Peyer's patch (tissue), 4 donors: ENCODE measurements at regions not wholly inside any gene's neighbourhood (a gene's known extent, or its start where the extent isn't known, plus 50 kb on each side); places are given as distances from the start of the nearest gene placed in this dataset.

Experiments
- CTCF ChIP-seq, 6 experiments: fragments of 450-650 bp in 4 of 6; fragments of 200-600 bp in 2 of 6; sonication (generic) in 1 of 6; IDR thresholded peaks; one replicate each; pipeline ENCODE4 v1.5.1; 2017 to 2019; ENCODE audit warnings: antibody characterized with exemption in 6 of 6, mild to moderate bottlenecking in 3 of 6, moderate library complexity in 1 of 6
- POLR2A ChIP-seq, 2 donors: fragments of 450-650 bp; IDR thresholded peaks; one replicate each; pipeline ENCODE4 v1.5.1; 2017; ENCODE audit warnings: antibody characterized with exemption in 2 of 2, mild to moderate bottlenecking in 2 of 2, moderate library complexity in 2 of 2

DNA sequence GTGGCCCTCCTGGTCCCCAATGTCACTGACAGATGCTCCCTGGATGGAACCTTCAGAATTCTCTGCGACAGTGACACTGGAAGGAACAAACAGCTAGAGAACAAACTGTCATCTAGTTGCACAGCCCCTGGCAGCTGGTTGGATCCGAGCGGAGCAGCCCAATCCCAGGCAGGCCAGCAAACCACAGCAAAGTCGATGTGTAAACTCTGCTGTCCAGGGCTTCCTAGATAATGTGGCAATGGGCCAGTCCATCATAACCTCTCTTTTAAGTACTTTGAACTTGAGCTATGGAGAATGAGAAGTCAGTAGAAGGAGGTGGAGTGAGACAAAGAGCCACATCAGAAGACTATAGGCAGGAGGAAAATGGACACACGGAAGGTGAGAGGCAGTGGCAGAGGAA lies 323.0 kb downstream of the CBLN1 start:
- TF ChIP-seq POLR2A (IDR thresholded peaks at IDR 0.05) (no peak), CTCF (IDR thresholded peaks at IDR 0.05) (no peak)
